GM06990 (cell line): ENCODE measurements at regions not wholly inside any gene's neighbourhood (a gene's known extent, or its start where the extent isn't known, plus 50 kb on each side); places are given as distances from the start of the nearest gene placed in this dataset.

Source experiments
- DNase-seq: peaks from one replicate; pipeline ENCODE4 v3.0.0-alpha.2; 2011; ENCODE audit not compliant: insufficient read length; ENCODE audit errors: extremely low read depth
- H3K27me3 ChIP-seq: replicated peaks from 2 replicates; pipeline ENCODE4 v1.6.0; 2011; ENCODE audit warnings: low read length; ENCODE audit not compliant: control insufficient read depth, insufficient read depth
- H3K36me3 ChIP-seq: 2 replicates; pipeline ENCODE4 v1.5.1; 2011; ENCODE audit warnings: low read length; ENCODE audit not compliant: control insufficient read depth, insufficient read depth
- H3K4me3 ChIP-seq: replicated peaks from 2 replicates; pipeline ENCODE4 v1.5.1; 2011; ENCODE audit warnings: low read depth, mild to moderate bottlenecking, control low read depth, low read length
- TF ChIP-seq, protein P1 (sequence below): IDR thresholded peaks from 2 replicates; pipeline ENCODE4 v1.5.1; 2011; ENCODE audit warnings: low read length, control low read depth, mild to moderate bottlenecking, inconsistent platforms; ENCODE audit not compliant: insufficient read depth, poor library complexity, severe bottlenecking

DNA sequence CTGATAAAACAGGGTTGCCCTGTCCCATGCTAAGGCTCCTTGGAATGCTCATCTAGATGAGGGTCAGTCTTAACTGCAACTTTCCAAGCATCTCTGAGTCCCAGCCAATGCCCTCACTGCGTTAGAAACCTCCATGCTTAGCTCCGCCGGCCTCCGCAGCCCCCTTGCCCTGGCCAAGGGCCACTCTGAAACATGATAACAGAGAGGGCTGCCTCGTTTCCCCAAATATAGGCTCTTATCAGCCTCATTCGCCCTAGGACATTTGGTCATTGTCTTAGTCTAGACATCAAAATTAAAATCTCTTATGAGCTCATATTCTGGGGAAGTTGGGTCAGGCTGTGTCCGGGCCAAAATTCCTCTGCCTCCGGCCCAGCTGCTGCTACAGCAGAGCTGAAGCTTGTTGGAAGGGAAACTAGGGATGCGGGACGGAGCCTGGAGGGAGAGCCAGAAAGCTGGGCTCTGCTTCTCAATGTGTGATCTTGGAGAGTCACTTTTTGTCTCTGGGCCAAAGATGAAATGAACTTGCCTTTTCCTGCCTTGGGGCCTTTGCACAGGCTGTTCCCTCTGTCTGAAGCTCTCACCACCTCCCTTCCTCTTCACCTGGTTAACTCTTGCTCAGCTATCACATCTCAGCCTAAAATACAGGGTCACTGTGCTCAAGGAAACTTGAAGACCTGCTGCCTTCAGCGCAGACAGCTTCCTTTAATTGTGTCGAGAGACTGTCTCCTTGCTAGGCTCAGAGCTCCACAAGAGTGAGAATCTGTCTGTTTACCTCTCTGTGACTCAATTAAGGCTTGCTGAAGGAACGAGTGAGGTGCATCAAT, 191.3 kb downstream of the RGS3 start:
- Histone ChIP-seq H3K4me3 (no peak overlapping the region), H3K36me3 (no peaks in the 10 kb centered on the region), H3K27me3 (no peaks in the 10 kb centered on the region; the same call in 1 of the 2 replicates)
- TF ChIP-seq, protein P1, sequence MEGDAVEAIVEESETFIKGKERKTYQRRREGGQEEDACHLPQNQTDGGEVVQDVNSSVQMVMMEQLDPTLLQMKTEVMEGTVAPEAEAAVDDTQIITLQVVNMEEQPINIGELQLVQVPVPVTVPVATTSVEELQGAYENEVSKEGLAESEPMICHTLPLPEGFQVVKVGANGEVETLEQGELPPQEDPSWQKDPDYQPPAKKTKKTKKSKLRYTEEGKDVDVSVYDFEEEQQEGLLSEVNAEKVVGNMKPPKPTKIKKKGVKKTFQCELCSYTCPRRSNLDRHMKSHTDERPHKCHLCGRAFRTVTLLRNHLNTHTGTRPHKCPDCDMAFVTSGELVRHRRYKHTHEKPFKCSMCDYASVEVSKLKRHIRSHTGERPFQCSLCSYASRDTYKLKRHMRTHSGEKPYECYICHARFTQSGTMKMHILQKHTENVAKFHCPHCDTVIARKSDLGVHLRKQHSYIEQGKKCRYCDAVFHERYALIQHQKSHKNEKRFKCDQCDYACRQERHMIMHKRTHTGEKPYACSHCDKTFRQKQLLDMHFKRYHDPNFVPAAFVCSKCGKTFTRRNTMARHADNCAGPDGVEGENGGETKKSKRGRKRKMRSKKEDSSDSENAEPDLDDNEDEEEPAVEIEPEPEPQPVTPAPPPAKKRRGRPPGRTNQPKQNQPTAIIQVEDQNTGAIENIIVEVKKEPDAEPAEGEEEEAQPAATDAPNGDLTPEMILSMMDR: no peak
- DNase-seq: no peak

DNA sequence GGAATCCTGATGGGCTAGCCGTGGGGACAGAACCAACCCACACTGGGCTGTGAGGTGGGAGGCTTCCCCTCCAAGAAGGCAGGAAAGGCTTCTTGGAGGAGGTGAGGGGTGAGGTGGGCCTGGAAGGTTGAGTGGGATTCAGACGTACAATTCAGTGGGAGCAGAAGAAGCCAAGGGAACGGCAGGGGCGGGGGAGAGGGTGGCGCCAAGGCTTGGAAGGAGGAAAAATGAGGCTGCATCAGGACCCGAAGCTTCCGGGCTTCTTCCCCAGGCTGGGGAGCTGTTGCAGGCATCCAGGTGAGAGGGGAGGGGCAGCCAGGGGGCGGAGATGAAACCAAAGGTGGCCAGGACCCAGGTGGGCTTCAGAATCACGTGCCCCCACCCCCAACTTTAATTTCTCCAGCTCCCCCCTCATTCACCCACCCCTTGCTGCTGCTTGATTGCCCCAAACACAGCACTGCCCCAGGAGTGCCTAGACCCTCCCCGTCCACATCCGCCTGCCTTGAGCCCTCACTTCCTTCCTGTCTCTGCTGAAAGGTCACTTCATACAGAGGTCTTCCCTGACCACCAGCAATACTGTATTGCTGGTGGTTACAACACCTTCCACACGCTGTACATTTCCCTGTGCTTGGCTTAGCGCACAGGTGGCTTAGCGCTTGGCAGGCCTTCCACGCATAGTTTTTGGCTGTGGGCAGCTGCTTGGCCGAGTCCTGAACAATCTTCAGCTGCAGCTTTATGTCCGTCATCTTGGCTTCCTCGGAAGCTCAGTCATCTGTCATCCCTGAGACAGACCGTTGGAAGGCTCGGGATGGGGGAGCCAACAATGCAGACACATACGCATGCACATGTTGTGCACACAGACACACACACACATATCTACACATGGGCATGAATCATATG, 193.5 kb downstream of the RGS3 start:
- Histone ChIP-seq H3K36me3 (no peaks in the 10 kb centered on the region), H3K27me3 (no peaks in the 10 kb centered on the region; the same call in 1 of the 2 replicates), H3K4me3 (no peak overlapping the region)
- no peak for DNase-seq
- TF ChIP-seq, protein P1: no peak

DNA sequence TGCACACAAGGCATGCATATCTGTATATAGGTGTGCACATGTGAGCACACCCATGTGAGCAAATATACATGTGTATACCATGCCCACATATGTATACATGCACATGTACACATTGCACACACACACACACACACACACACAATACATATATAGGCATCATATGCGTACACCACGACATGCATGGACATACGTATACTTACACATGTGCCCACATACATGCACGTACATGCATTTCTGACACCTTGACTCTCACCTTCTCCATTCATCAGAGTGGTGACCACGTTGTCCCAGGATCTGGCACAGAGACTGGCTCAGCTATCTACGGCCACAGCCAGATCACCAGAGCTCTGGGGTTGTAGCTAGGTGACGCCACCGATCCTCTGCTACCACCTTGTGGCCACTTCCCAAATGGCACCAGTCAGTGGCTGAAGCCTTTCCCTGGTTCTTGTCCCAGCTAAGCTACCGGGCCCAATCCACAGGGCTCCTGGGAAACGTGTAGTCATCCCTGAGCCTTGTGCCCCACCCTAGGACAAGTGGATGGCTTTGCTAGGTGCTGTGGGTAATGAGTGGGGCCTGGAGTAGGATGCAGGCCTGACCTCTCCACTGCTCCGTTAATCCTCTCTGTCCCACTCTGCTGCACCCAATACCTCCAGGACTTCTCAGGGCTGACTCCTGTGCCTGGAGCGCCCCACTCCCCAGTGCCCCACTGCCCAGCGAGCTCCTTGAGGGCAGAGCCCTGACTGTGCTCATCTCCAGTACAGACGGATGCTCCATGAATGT, 194.4 kb downstream of the RGS3 start:
- H3K27me3 ChIP-seq: no peaks in the 10 kb centered on the region; the same call in none of the 2 replicates
- no peak overlapping the region for H3K4me3 ChIP-seq
- peak; percentile 39 for DNase-seq
- H3K36me3 ChIP-seq: no peaks in the 10 kb centered on the region
- TF ChIP-seq, protein P1: peak; percentile 86

DNA sequence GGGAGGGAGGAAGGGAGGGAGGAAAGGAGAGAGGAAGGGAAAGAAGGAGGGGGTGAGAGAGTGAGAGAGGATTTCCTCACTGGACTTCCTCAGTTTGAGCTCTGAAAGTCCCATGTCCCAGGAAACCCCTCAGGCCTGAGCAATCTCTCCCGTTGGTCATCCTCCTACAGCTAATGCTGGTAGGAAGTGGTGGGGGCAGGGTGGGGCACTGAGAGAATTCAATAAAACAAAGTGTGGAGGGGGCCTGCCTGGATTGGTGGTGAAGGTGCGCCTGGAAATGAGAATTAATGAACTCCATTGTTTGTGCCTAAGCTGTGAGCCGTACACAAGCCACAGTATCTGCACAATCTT, 195.0 kb downstream of the RGS3 start:
- DNase-seq: no peak
- no peaks in the 10 kb centered on the region for H3K36me3 ChIP-seq
- TF ChIP-seq, protein P1: no peak
- H3K27me3 ChIP-seq: no peaks in the 10 kb centered on the region; the same call in none of the 2 replicates
- H3K4me3 ChIP-seq: no peak overlapping the region

- Histone ChIP-seq H3K36me3 (no peaks in the 10 kb centered on the region), H3K4me3 (no peak overlapping the region), H3K27me3 (no peaks in the 10 kb centered on the region; the same call in none of the 2 replicates)
- no peak for DNase-seq
- TF ChIP-seq, protein P1: no peak
These were observed 195.5 kb downstream of the RGS3 start for GRCh38 chr9:113659039-113659438.
